H1 (cell line): ENCODE measurements at regions not wholly inside any gene's neighbourhood (a gene's known extent, or its start where the extent isn't known, plus 50 kb on each side); places are given as distances from the start of the nearest gene placed in this dataset.
"Not testable (repeated sequence)": the region's sequence is repeated elsewhere in the genome, so short reads cannot be mapped to it uniquely, and the experiment has no call there.

Experiments
- CTCF ChIA-PET: fragments of 300-600 bp; sonication (Branson Sonifier 250); formaldehyde crosslinking; loops from one replicate; lab custom pipeline; 2021; ENCODE audit not compliant: partially characterized antibody; lab: Charles Lee
- POLR2A ChIA-PET: fragments of 300-600 bp; sonication (Branson Sonifier 250); formaldehyde crosslinking; loops from one replicate; lab custom pipeline; 2021; ENCODE audit warnings: inconsistent platforms; ENCODE audit not compliant: partially characterized antibody; lab: Charles Lee
- DNase-seq, 2 experiments: peaks; one replicate each; pipeline versions ENCODE4 v3.0.0 to v3.0.0-alpha.2; 2010 to 2022; ENCODE audit warnings: low spot score in 2 of 2, low read depth in 1 of 2, mixed read lengths in 1 of 2
- FAIRE-seq: peaks from 2 replicates; lab custom pipeline; 2011; peaks lifted over from hg19 to GRCh38; lab: Jason Lieb, UNC
- H2AFZ ChIP-seq: 2 replicates; pipeline ENCODE4 v1.8.1; 2012; ENCODE audit warnings: low read length, inconsistent platforms
- H2AK5ac ChIP-seq: 2 replicates; pipeline ENCODE4 v1.6.1; 2013; ENCODE audit warnings: low read depth, low read length
- H2BK120ac ChIP-seq: replicated peaks from 2 replicates; pipeline ENCODE3; 2013; ENCODE audit warnings: low read depth, low read length, inconsistent platforms
- H2BK12ac ChIP-seq: 2 replicates; pipeline ENCODE4 v1.6.1; 2013; ENCODE audit warnings: low read depth, low read length
- H2BK15ac ChIP-seq: 2 replicates; pipeline ENCODE4 v1.6.1; 2013; ENCODE audit warnings: low read length
- H2BK20ac ChIP-seq: 2 replicates; pipeline ENCODE4 v1.6.1; 2013; ENCODE audit warnings: low read length
- H2BK5ac ChIP-seq: 2 replicates; pipeline ENCODE4 v1.6.1; 2013; ENCODE audit warnings: low read depth, low read length
- H3K14ac ChIP-seq: 2 replicates; pipeline ENCODE4 v1.6.1; 2013; ENCODE audit warnings: inconsistent platforms; ENCODE audit not compliant: insufficient read length
- H3K18ac ChIP-seq: 2 replicates; pipeline ENCODE4 v1.6.1; 2013; ENCODE audit warnings: low read length; ENCODE audit errors: extremely low read depth
- H3K23ac ChIP-seq: 2 replicates; pipeline ENCODE4 v1.6.1; 2013; ENCODE audit warnings: inconsistent platforms; ENCODE audit not compliant: insufficient read length
- H3K23me2 ChIP-seq: 2 replicates; pipeline ENCODE4 v1.6.1; 2013; ENCODE audit warnings: low read depth, low read length
- H3K27ac ChIP-seq: 2 replicates; pipeline ENCODE4 v1.6.1; 2011; ENCODE audit warnings: low read depth, low read length, inconsistent platforms
- H3K27me3 ChIP-seq, 4 experiments: replicated peaks in 1 of 4; 1 replicate in 1 of 4; 2 replicates in 3 of 4; pipeline versions ENCODE4 v1.6.1 to v1.8.1; 2011 to 2013; ENCODE audit warnings: low read length in 3 of 4, mild to moderate bottlenecking in 3 of 4, inconsistent platforms in 2 of 4, mixed read lengths in 2 of 4, moderate library complexity in 1 of 4; ENCODE audit not compliant: control insufficient read depth in 3 of 4, insufficient read depth in 3 of 4; ENCODE audit errors: extremely low read depth in 1 of 4
- H3K36me3 ChIP-seq, 4 experiments: 2 replicates each; pipeline versions ENCODE4 v1.6.1 to v1.8.1; 2011 to 2013; ENCODE audit warnings: mild to moderate bottlenecking in 4 of 4, low read length in 3 of 4, moderate library complexity in 2 of 4, control low read depth in 1 of 4, inconsistent platforms in 1 of 4; ENCODE audit not compliant: insufficient read depth in 4 of 4, control insufficient read depth in 2 of 4
- H3K4ac ChIP-seq: replicated peaks from 2 replicates; pipeline ENCODE3; 2013; ENCODE audit warnings: low read length, low read depth, mixed read lengths, inconsistent platforms; ENCODE audit not compliant: insufficient read length
- H3K4me1 ChIP-seq, 4 experiments: replicated peaks in 1 of 4; 1 replicate in 1 of 4; 2 replicates in 3 of 4; pipeline versions ENCODE4 v1.6.1 to v1.8.1; 2011 to 2013; ENCODE audit warnings: low read length in 3 of 4, inconsistent platforms in 2 of 4, mixed read lengths in 1 of 4; ENCODE audit not compliant: insufficient read depth in 4 of 4, control insufficient read depth in 3 of 4
- H3K4me2 ChIP-seq, 2 experiments: 2 replicates each; pipeline versions ENCODE4 v1.6.1 to v1.8.1; 2011 to 2013; ENCODE audit warnings: low read depth in 2 of 2, low read length in 2 of 2, control low read depth in 1 of 2, inconsistent platforms in 1 of 2, mild to moderate bottlenecking in 1 of 2; ENCODE audit not compliant: insufficient read depth in 1 of 2
- H3K4me3 ChIP-seq, 4 experiments: fragments of 200-600, 300-600 bp in 1 of 4; sonication (generic), shearing (Covaris generic), sonication (Bioruptor Twin) in 1 of 4; 2 replicates each; pipeline versions ENCODE4 v1.5.1 to v1.8.1; 2011 to 2016; ENCODE audit warnings: low read length in 4 of 4, low read depth in 3 of 4, control low read depth in 2 of 4, inconsistent platforms in 2 of 4, mild to moderate bottlenecking in 2 of 4, mixed read lengths in 1 of 4, moderate library complexity in 1 of 4; ENCODE audit not compliant: insufficient read depth in 2 of 4; ENCODE audit errors: extremely low read depth in 1 of 4
- H3K56ac ChIP-seq: replicated peaks from 2 replicates; pipeline ENCODE3; 2013; ENCODE audit warnings: low read depth, mild to moderate bottlenecking, mixed read lengths, low read length, inconsistent platforms; ENCODE audit not compliant: insufficient read length
- H3K79me1 ChIP-seq: 2 replicates; pipeline ENCODE4 v1.6.1; 2013; ENCODE audit warnings: low read depth, low read length, control low read depth
- H3K79me2 ChIP-seq, 2 experiments: 2 replicates each; pipeline versions ENCODE4 v1.6.1 to v1.8.1; 2012 to 2013; ENCODE audit warnings: low read length in 2 of 2, mild to moderate bottlenecking in 2 of 2, inconsistent platforms in 1 of 2; ENCODE audit not compliant: insufficient read depth in 2 of 2, control insufficient read depth in 1 of 2
- H3K9ac ChIP-seq, 4 experiments: replicated peaks in 1 of 4; 1 replicate in 1 of 4; 2 replicates in 3 of 4; pipeline versions ENCODE4 v1.6.1 to v1.8.1; 2011 to 2013; ENCODE audit warnings: low read depth in 3 of 4, low read length in 3 of 4, control low read depth in 2 of 4, mild to moderate bottlenecking in 2 of 4, moderate library complexity in 2 of 4, inconsistent platforms in 1 of 4; ENCODE audit errors: extremely low read depth in 1 of 4
- H3K9me3 ChIP-seq, 2 experiments: 2 replicates each; pipeline versions ENCODE4 v1.6.1 to v1.8.1; 2012 to 2013; ENCODE audit warnings: mild to moderate bottlenecking in 2 of 2, moderate library complexity in 2 of 2, control low read depth in 1 of 2, inconsistent platforms in 1 of 2, low read depth in 1 of 2, low read length in 1 of 2, mixed read lengths in 1 of 2; ENCODE audit not compliant: insufficient read depth in 2 of 2
- H4K20me1 ChIP-seq, 2 experiments: replicated peaks in 1 of 2; 2 replicates each; pipeline versions ENCODE3 to v1.8.1; 2011 to 2013; ENCODE audit warnings: inconsistent platforms in 2 of 2, low read length in 2 of 2, mild to moderate bottlenecking in 1 of 2; ENCODE audit not compliant: insufficient read depth in 2 of 2, control insufficient read depth in 1 of 2
- H4K5ac ChIP-seq: 2 replicates; pipeline ENCODE4 v1.6.1; 2013; ENCODE audit warnings: low read length, low read depth, mixed read lengths, inconsistent platforms; ENCODE audit not compliant: insufficient read length
- H4K8ac ChIP-seq: 2 replicates; pipeline ENCODE4 v1.8.0; 2013; ENCODE audit warnings: mild to moderate bottlenecking, moderate library complexity, low read length, inconsistent platforms; ENCODE audit not compliant: insufficient read depth; ENCODE audit errors: extremely low read depth
- H4K91ac ChIP-seq: replicated peaks from 2 replicates; pipeline ENCODE3; 2013; ENCODE audit warnings: low read length, mixed read lengths, inconsistent platforms; ENCODE audit not compliant: insufficient read length
- WGBS, 2 experiments: shearing (Covaris generic) in 1 of 2; methylation state at CpG; one replicate each; pipeline versions ENCODE4 v1.1.6 to v1.1.7; 2013 to 2015; ENCODE audit warnings: low lambda C conversion rate in 2 of 2, mixed read lengths in 2 of 2, inconsistent platforms in 1 of 2, low coverage in 1 of 2, missing lambda C conversion rate in 1 of 2; ENCODE audit not compliant: insufficient replicate concordance in 2 of 2, insufficient coverage in 1 of 2, insufficient read length in 1 of 2; ENCODE audit errors: extremely low coverage in 1 of 2, missing lambda C conversion rate in 1 of 2; 5-methylcytosine and 5-hydroxymethylcytosine counted together

DNA sequence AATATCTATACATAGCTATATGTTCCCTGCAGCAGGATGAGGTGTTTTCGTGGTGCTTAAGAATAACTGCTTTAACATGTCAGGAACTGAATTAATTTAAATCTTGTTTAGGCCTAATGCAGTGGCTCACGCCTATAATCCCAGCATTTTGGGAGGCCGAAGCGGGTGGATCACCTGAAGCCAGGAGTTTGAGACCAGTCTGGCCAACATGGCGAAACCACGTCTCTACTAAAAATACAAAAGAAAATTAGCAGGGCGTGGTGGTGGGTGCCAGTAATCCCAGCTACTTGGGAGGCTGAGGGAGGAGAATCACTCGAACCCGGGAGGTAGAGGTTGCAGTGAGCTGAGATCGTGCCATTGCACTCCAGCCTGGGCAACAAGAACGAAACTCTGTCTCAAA is 717.8 kb upstream of the EPHA7 start:
- H3K4me2 ChIP-seq, H3K18ac ChIP-seq, H2BK12ac ChIP-seq, H4K5ac ChIP-seq, H2AFZ ChIP-seq, H3K27ac ChIP-seq, H4K91ac ChIP-seq, H2BK15ac ChIP-seq, H4K20me1 ChIP-seq, H3K56ac ChIP-seq, H3K27me3 ChIP-seq, H2BK5ac ChIP-seq, H2BK20ac ChIP-seq, H2BK120ac ChIP-seq, H3K4me1 ChIP-seq, H2AK5ac ChIP-seq, H3K36me3 ChIP-seq, H3K4me3 ChIP-seq, H3K9me3 ChIP-seq, H3K23ac ChIP-seq, POLR2A ChIA-PET, H3K9ac ChIP-seq, FAIRE-seq, DNase-seq, H4K8ac ChIP-seq, H3K79me1 ChIP-seq, H3K79me2 ChIP-seq, H3K23me2 ChIP-seq, H3K14ac ChIP-seq, H3K4ac ChIP-seq: not testable (repeated sequence)
- CTCF ChIA-PET = interaction anchor here (1.5 kb wide), 1 partner anchor 117 kb away, joined by 3 read pairs; no protein-coding TSS in a partner anchor
- 93% methylated on average over 11 of the region's 11 CpGs; no CpG with 5 or more reads in 1 of the 2 experiments for WGBS, 2 experiments
